ENCODE measurements at regions not wholly inside any gene's neighbourhood (a gene's known extent, or its start where the extent isn't known, plus 50 kb on each side); places are given as distances from the start of the nearest gene placed in this dataset.

- Histone ChIP-seq H3K4me1 (ENCODE audit: control insufficient read depth in 1 of 2, insufficient read depth in 2 of 2, low read length in 2 of 2) (no peaks in the 10 kb centered on the region), H3K4me2 (replicated peaks; ENCODE audit: extremely low read depth, low read length, poor library complexity, severe bottlenecking) (no peak overlapping the region), H3K4me3 (replicated peaks in 1 of 3; ENCODE audit: low read depth in 2 of 3, low read length in 3 of 3) (no peak overlapping the region), H3K27ac (ENCODE audit: low read depth in 1 of 2, low read length in 2 of 2) (no peak overlapping the region), H2AFZ (ENCODE audit: insufficient read depth, low read depth, low read length, poor library complexity, severe bottlenecking) (no peak overlapping the region), H3K9ac (ENCODE audit: insufficient read depth, low read length, poor library complexity, severe bottlenecking) (no peak overlapping the region), H3K79me2 (ENCODE audit: insufficient read depth, low read length) (no peaks in the 10 kb centered on the region), H3K36me3 (replicated peaks in 1 of 2; ENCODE audit: control insufficient read depth in 1 of 2, insufficient read depth in 2 of 2, low read length in 2 of 2) (no peaks in the 10 kb centered on the region), H3K9me3 (replicated peaks in 1 of 2; ENCODE audit: control insufficient read depth in 1 of 2, insufficient read depth in 1 of 2, low read length in 2 of 2) (no peaks in the 10 kb centered on the region), H4K20me1 (ENCODE audit: insufficient read depth, low read length) (no peaks in the 10 kb centered on the region), H3K27me3 (ENCODE audit: control insufficient read depth in 2 of 2, insufficient read depth in 2 of 2, low read length in 2 of 2) (no peaks in the 10 kb centered on the region)
- H3K27me3 Mint-ChIP-seq (ENCODE audit: low read depth in 3 of 3): no peaks in the 10 kb centered on the region
- intact Hi-C loops (cut with micrococcal nuclease): no loop called here
- TF ChIP-seq CTCF (IDR thresholded peaks at IDR 0.05): no peak
- peaks cover 0 to 4% (median 0%) of the 10 kb centered on the region in 7 donors for H3K9me3 Mint-ChIP-seq
- DNase-seq: no peak
- no peaks in the 10 kb centered on the region for H3K4me1 Mint-ChIP-seq
- no peak overlapping the region for H3K4me3 Mint-ChIP-seq
- H3K27ac Mint-ChIP-seq: no peak overlapping the region
- no peaks in the 10 kb centered on the region for H3K36me3 Mint-ChIP-seq
- WGBS (ENCODE audit: insufficient coverage): no CpG with 5 or more reads among the region's 5 CpGs
These were observed 376.3 kb upstream of the LCORL start for GRCh38 chr4:18397681-18398390.

DNA sequence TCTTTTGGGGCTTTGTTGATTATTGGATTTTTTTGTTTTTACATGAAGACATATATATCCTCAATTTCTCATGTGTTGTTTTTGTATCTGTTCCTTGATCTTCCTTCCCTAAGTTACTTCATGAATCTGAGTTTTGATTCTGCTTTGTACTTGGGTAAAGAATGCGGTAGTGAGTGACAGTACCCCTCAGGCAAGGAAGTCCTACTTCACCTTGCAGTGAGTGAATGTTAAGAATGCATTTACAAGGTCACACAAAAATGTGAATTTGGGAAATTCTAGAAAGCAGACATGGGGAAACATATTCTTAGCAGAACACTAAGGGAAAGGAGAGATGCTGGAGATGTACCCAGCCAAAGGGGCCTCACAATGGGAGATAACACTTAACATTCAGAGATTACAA lies 373.1 kb upstream of the LCORL start:
- Mint-ChIP-seq H3K36me3 (no peaks in the 10 kb centered on the region), H3K9me3 (peaks cover 0 to 4% (median 0%) of the 10 kb centered on the region in 7 donors), H3K4me1 (no peaks in the 10 kb centered on the region), H3K27me3 (ENCODE audit: low read depth in 3 of 3) (no peaks in the 10 kb centered on the region), H3K4me3 (no peak overlapping the region), H3K27ac (no peak overlapping the region)
- no peak overlapping the region for H3K4me3 ChIP-seq (replicated peaks in 1 of 3; ENCODE audit: low read depth in 2 of 3, low read length in 3 of 3)
- no peak overlapping the region for H3K4me2 ChIP-seq (replicated peaks; ENCODE audit: extremely low read depth, low read length, poor library complexity, severe bottlenecking)
- no peaks in the 10 kb centered on the region for H4K20me1 ChIP-seq (ENCODE audit: insufficient read depth, low read length)
- no peaks in the 10 kb centered on the region for H3K9me3 ChIP-seq (replicated peaks in 1 of 2; ENCODE audit: control insufficient read depth in 1 of 2, insufficient read depth in 1 of 2, low read length in 2 of 2)
- H3K27ac ChIP-seq (ENCODE audit: low read depth in 1 of 2, low read length in 2 of 2): no peak overlapping the region
- intact Hi-C loops (cut with micrococcal nuclease): no loop called here
- H3K79me2 ChIP-seq (ENCODE audit: insufficient read depth, low read length): no peaks in the 10 kb centered on the region
- H3K4me1 ChIP-seq (ENCODE audit: control insufficient read depth in 1 of 2, insufficient read depth in 2 of 2, low read length in 2 of 2): no peaks in the 10 kb centered on the region
- no peak for DNase-seq
- no CpG with 5 or more reads among the region's 1 CpG for WGBS (ENCODE audit: insufficient coverage)
- H2AFZ ChIP-seq (ENCODE audit: insufficient read depth, low read depth, low read length, poor library complexity, severe bottlenecking): no peak overlapping the region
- no peak overlapping the region for H3K9ac ChIP-seq (ENCODE audit: insufficient read depth, low read length, poor library complexity, severe bottlenecking)
- no peak for TF ChIP-seq CTCF (IDR thresholded peaks at IDR 0.05)
- no peaks in the 10 kb centered on the region for H3K36me3 ChIP-seq (replicated peaks in 1 of 2; ENCODE audit: control insufficient read depth in 1 of 2, insufficient read depth in 2 of 2, low read length in 2 of 2)
- H3K27me3 ChIP-seq (ENCODE audit: control insufficient read depth in 2 of 2, insufficient read depth in 2 of 2, low read length in 2 of 2): no peaks in the 10 kb centered on the region
